Right lobe of liver (tissue), 6 donors: ENCODE measurements at regions not wholly inside any gene's neighbourhood (a gene's known extent, or its start where the extent isn't known, plus 50 kb on each side); places are given as distances from the start of the nearest gene placed in this dataset.

ENCODE experiments used
- ATAC-seq, 4 donors: fragments of 200-7000 bp; cut with Tn5 transposase; one replicate each; pipeline ENCODE4 v1.9.1; 2020; ENCODE audit warnings: mild to moderate bottlenecking in 4 of 4, moderate library complexity in 4 of 4
- DNase-seq, 3 donors: peaks; one replicate each; pipeline ENCODE4 v3.0.0-alpha.2; 2020
- H3K27ac ChIP-seq, 3 donors: fragments of 200-600 bp; one replicate each; pipeline ENCODE4 v1.8.0; 2022
- H3K27me3 ChIP-seq, 2 donors: fragments of 200-600 bp; one replicate each; pipeline ENCODE4 v1.8.0; 2022
- H3K36me3 ChIP-seq, 4 donors: fragments of 200-600 bp; sonication (generic) in 1 of 4; one replicate each; pipeline versions ENCODE4 v1.5.1 to v1.8.0; 2017 to 2022; ENCODE audit warnings: control low read depth in 1 of 4
- H3K4me1 ChIP-seq, 4 donors: fragments of 200-600 bp; sonication (generic) in 1 of 4; one replicate each; pipeline versions ENCODE4 v1.5.1 to v1.8.0; 2017 to 2022; ENCODE audit warnings: control low read depth in 1 of 4
- H3K4me3 ChIP-seq, 3 donors: fragments of 200-600 bp; one replicate each; pipeline ENCODE4 v1.8.0; 2022
- H3K9me3 ChIP-seq, 4 donors: fragments of 200-600 bp; sonication (generic) in 1 of 4; one replicate each; pipeline versions ENCODE4 v1.5.1 to v1.8.0; 2017 to 2022; ENCODE audit warnings: control low read depth in 1 of 4
- CTCF ChIP-seq, 4 donors: fragments of 200-600 bp in 3 of 4; fragments of 450-650 bp in 1 of 4; IDR thresholded peaks; one replicate each; pipeline versions ENCODE4 v1.5.1 to v1.8.0; 2016 to 2022; ENCODE audit warnings: antibody characterized with exemption in 4 of 4, mild to moderate bottlenecking in 2 of 4
- POLR2A ChIP-seq: fragments of 450-650 bp; IDR thresholded peaks from one replicate; pipeline ENCODE4 v1.6.1; 2017; ENCODE audit warnings: antibody characterized with exemption, mild to moderate bottlenecking
- WGBS: methylation state at CpG from one replicate; pipeline ENCODE4 v1.1.6; 2018; ENCODE audit warnings: low coverage, low lambda C conversion rate; ENCODE audit not compliant: insufficient coverage; ENCODE audit errors: missing lambda C conversion rate; 5-methylcytosine and 5-hydroxymethylcytosine counted together
- intact Hi-C, 2 donors: fragments of 100-400 bp; cut with DNase I; formaldehyde crosslinking; loops; one replicate each; pipeline versions ENCODE4 v1.11.2 to v1.14.1; 2022
- donor health status: DM: no; HTN: yes; CAD: no.
- donor health status: DM: no; HTN: no; CAD: no.
- donor health status: DM: no; HTN: no; CAD: no.
- donor health status: DM: no; HTN: yes; CAD: no.
- donor health status: DM: no; HTN: yes; CAD: no.

- no peaks in the 10 kb centered on the region for H3K4me1 ChIP-seq
- DNase-seq (peak in 1 of 3 donors; percentile 14), ATAC-seq (no peak)
- intact Hi-C loops = no loop called here
- no peaks in the 10 kb centered on the region for H3K36me3 ChIP-seq
- H3K9me3 ChIP-seq = no peaks in the 10 kb centered on the region
- 68% methylated on average over 9 of the region's 9 CpGs for WGBS
- no peaks in the 10 kb centered on the region for H3K27me3 ChIP-seq
- no peak overlapping the region for H3K4me3 ChIP-seq
- H3K27ac ChIP-seq = no peak overlapping the region
- TF ChIP-seq POLR2A (no peak), CTCF (IDR thresholded peaks at IDR 0.05) (no peak)
These were observed 84.4 kb downstream of the ANKRD60 start for GRCh38 chr20:58144096-58144495.

GRCh38 chr20:58143531-58143930 lies 84.9 kb downstream of the ANKRD60 start:
- H3K4me3 ChIP-seq = no peak overlapping the region
- DNase-seq = peak in 1 of 3 donors; percentile 17
- H3K27ac ChIP-seq = no peak overlapping the region
- intact Hi-C loops = no loop called here
- H3K27me3 ChIP-seq = no peaks in the 10 kb centered on the region
- no peaks in the 10 kb centered on the region for H3K36me3 ChIP-seq
- no peak for ATAC-seq
- TF ChIP-seq POLR2A = no peak
- no peak for TF ChIP-seq CTCF (IDR thresholded peaks at IDR 0.05)
- no peaks in the 10 kb centered on the region for H3K9me3 ChIP-seq
- H3K4me1 ChIP-seq = no peaks in the 10 kb centered on the region

GRCh38 chr20:58142843-58143185 lies 85.6 kb downstream of the ANKRD60 start:
- H3K4me1 ChIP-seq = no peaks in the 10 kb centered on the region
- no peaks in the 10 kb centered on the region for H3K36me3 ChIP-seq
- ATAC-seq (peak in 1 of 4 donors; percentile 12), DNase-seq (peak in 1 of 3 donors; percentile 29)
- no peak overlapping the region for H3K27ac ChIP-seq
- WGBS = no CpG with 5 or more reads among the region's 10 CpGs
- TF ChIP-seq CTCF (IDR thresholded peaks at IDR 0.05) (no peak), POLR2A (no peak)
- H3K4me3 ChIP-seq = no peak overlapping the region
- no peaks in the 10 kb centered on the region for H3K27me3 ChIP-seq
- intact Hi-C loops = no loop called here
- H3K9me3 ChIP-seq = no peaks in the 10 kb centered on the region

- ATAC-seq = no peak
- no peak for TF ChIP-seq CTCF (IDR thresholded peaks at IDR 0.05)
- TF ChIP-seq POLR2A = no peak
- H3K9me3 ChIP-seq = no peaks in the 10 kb centered on the region
- no peaks in the 10 kb centered on the region for H3K36me3 ChIP-seq
- WGBS = 58% methylated on average over 11 of the region's 19 CpGs
- H3K27ac ChIP-seq = no peak overlapping the region
- intact Hi-C loops = no loop called here
- no peaks in the 10 kb centered on the region for H3K27me3 ChIP-seq
- H3K4me3 ChIP-seq = no peak overlapping the region
- H3K4me1 ChIP-seq = no peaks in the 10 kb centered on the region
- peak in 1 of 3 donors; percentile 28 for DNase-seq
These were observed 86.2 kb downstream of the ANKRD60 start for GRCh38 chr20:58141971-58142842.
